ENCODE measurements at regions not wholly inside any gene's neighbourhood (a gene's known extent, or its start where the extent isn't known, plus 50 kb on each side); places are given as distances from the start of the nearest gene placed in this dataset.
"Not testable (repeated sequence)": the region's sequence is repeated elsewhere in the genome, so short reads cannot be mapped to it uniquely, and the experiment has no call there.

DNA sequence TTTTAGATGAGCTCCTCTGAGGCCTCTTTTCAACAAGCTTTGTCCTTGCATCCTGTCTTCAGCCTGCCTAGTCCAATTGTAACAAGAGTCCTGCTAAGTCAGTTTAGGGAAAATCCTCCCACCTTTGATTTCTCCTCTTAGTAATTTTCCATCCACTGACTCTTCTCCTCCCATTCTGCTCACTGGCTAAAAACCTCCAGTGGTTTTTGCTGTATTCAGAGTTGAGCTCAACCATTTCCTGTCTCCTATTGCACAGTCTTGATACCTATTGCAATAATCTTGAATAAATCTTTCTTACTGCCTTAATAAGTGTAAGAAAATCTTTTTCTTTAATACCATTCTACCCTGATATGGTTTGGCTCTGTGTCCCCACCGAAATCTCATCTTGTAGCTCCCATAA, 117.8 kb upstream of the ENPP6 start:
- DNase-seq (ENCODE audit: low read depth) = peak; percentile 11

GRCh38 chr4:184333446-184333845, 115.8 kb upstream of the ENPP6 start:
- not testable (repeated sequence) for DNase-seq (ENCODE audit: low read depth)

- DNase-seq (ENCODE audit: low read depth) = no peak
Observed at GRCh38 chr4:184331268-184331995, 113.8 kb upstream of the ENPP6 start.

GRCh38 chr4:184330517-184331094, 112.9 kb upstream of the ENPP6 start:
- not testable (repeated sequence) for DNase-seq (ENCODE audit: low read depth)

DNA sequence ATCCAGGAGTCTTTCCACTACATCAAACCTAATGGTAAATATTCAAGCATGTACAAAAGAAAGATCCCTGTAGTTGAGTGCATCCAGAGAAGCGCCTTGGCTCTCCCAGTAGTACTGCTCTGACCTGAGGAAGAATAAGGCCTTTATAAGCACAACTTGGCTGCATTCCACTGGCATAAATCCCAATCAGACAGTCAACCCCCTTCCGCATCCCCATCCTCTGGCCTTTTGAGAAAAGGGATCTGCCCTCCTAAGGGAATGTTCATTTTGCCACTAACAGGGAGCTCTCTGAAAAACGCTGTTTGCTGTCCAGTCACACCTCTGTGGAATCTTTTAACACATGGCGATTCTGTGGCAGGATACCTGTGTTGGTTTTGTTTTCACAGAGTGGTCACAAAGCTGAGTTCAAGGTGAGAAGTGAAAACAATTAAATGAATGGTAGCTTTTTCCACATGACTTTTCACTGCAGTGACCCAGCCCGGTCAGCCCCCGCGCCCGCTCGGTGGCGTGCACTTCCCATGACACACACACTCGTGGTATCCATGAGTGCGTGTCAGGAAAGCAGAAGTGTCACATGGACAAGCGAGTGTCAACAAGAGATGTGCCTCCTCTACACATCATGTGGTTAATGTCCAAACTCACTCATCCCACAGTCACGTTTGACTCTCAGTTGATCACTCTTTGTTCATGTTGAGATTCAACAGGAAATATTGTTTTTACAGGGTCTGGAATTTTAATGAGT, 112.2 kb upstream of the ENPP6 start:
- no peak for DNase-seq (ENCODE audit: low read depth)

DNA sequence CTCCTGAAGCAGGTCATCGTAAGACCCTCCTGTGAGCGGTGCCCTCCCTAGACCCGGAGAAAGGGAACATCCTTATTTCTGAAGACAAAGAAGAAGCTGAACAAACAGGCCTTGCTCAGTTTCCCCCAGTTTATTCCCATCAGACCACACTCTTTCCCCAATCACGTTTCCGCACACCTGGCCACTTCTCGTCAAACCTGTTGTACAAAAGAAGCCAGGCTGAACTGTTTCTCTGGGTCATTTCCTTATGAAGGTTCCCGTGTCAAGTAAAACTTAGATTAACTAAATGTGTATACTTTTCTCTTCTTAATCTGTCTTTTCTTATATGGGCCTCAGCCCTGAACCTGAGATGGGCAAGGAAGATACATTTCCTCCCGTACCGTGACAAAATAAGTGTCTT, 111.6 kb upstream of the ENPP6 start:
- DNase-seq (ENCODE audit: low read depth) = no peak

DNA sequence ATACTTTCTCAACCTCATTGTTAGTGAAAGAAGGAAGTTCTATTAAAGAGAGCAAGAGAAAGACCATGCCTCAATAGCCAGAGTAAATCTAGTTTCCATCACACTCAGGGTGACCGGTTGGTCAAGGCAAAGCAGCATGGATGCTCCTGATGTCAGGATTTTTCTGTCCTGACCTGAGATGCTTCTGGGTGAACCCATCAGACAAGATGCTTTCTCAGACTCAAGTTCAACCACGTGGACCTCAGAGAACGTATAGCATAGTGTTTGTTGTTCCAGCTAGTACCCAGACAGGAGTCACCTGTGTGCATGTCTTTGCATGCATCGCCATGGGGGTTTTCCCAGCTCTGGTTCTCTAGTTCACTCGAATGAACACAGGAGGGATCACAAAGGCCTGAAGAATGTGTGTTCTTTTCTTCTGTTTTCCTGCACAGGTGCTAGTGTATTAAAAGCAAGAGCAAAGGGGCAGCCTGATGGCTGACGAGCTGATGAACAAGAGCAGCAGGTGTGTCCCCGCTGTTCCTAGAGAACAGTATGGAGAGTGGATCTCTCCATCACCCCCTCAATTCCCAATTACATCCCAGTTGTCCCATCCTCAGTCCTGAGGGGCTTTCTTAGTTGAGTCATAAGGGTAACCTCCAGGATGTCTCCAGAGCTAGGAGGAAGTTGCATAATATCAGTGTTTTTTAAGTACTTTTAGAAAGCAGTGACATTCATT, 110.5 kb upstream of the ENPP6 start:
- peak; percentile 6 for DNase-seq (ENCODE audit: low read depth)

GRCh38 chr4:184324939-184325477, 107.3 kb upstream of the ENPP6 start:
- no peak for DNase-seq (ENCODE audit: low read depth)

- DNase-seq (ENCODE audit: low read depth) = peak; percentile 33
Observed at GRCh38 chr4:184322328-184323025, 104.8 kb upstream of the ENPP6 start.

GRCh38 chr4:184320631-184321030, 103.0 kb upstream of the ENPP6 start:
- no peak for DNase-seq (ENCODE audit: low read depth)

GRCh38 chr4:184318852-184319251, 101.2 kb upstream of the ENPP6 start:
- DNase-seq (ENCODE audit: low read depth) = no peak

- no peak for DNase-seq (ENCODE audit: low read depth)
Observed at GRCh38 chr4:184317234-184317918, 99.7 kb upstream of the ENPP6 start.

DNA sequence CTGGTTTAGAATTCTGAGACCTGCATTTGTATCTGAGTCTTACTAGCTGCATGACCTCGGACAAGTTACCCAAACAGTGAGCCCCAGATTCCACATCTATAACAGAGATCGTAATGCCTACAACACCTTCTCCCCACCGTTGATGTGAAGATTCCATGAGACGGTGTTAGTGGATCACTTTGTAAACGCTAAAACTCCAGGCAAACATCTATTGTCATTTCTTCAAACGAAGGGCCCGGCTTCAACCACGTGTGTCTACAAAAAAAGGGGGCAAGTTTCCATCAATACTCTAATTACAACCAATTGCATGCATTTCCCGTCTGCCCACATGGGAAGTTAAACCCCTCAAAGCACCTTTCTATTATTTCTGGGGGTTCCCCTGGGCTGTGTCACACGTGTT, 99.1 kb upstream of the ENPP6 start:
- DNase-seq (ENCODE audit: low read depth) = no peak

- DNase-seq (ENCODE audit: low read depth) = no peak
Observed at GRCh38 chr4:184315675-184316359, 98.1 kb upstream of the ENPP6 start.

GRCh38 chr4:184313702-184314659, 96.3 kb upstream of the ENPP6 start:
- DNase-seq (ENCODE audit: low read depth) = no peak

- no peak for DNase-seq (ENCODE audit: low read depth)
Observed at GRCh38 chr4:184313058-184313581, 95.4 kb upstream of the ENPP6 start.

- DNase-seq (ENCODE audit: low read depth) = no peak
Observed at GRCh38 chr4:184312126-184312525, 94.5 kb upstream of the ENPP6 start.

Measured in HT1080 (cell line).